ENCODE measurements at regions not wholly inside any gene's neighbourhood (a gene's known extent, or its start where the extent isn't known, plus 50 kb on each side); places are given as distances from the start of the nearest gene placed in this dataset.

DNA sequence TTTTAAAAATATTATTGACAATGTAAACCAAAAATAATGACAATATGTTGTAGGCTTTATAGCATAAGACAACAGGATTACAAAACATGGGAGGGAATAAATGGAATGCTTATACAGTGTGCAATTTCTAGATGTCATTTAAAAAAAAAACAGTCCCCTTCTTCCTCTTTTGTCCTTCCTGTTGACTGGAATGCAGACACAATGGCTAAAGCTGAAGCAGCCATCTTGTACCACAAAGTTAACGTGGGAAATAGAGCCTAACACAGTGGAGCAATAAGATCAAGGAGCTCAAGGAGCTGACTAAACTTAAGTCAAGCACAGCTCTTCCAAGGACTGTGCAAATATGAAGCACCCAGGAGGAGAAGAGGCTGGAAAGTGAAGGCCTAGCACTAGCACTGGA lies 208.1 kb downstream of the ARHGAP12 start:
- TF ChIP-seq, protein P1, sequence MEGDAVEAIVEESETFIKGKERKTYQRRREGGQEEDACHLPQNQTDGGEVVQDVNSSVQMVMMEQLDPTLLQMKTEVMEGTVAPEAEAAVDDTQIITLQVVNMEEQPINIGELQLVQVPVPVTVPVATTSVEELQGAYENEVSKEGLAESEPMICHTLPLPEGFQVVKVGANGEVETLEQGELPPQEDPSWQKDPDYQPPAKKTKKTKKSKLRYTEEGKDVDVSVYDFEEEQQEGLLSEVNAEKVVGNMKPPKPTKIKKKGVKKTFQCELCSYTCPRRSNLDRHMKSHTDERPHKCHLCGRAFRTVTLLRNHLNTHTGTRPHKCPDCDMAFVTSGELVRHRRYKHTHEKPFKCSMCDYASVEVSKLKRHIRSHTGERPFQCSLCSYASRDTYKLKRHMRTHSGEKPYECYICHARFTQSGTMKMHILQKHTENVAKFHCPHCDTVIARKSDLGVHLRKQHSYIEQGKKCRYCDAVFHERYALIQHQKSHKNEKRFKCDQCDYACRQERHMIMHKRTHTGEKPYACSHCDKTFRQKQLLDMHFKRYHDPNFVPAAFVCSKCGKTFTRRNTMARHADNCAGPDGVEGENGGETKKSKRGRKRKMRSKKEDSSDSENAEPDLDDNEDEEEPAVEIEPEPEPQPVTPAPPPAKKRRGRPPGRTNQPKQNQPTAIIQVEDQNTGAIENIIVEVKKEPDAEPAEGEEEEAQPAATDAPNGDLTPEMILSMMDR (IDR thresholded peaks at IDR 0.05; ENCODE audit: insufficient read depth, missing control alignments): no peak
- FAIRE-seq: no peak

GRCh38 chr10:31709476-31709875 lies 219.2 kb downstream of the ARHGAP12 start:
- TF ChIP-seq, protein P1 (IDR thresholded peaks at IDR 0.05; ENCODE audit: insufficient read depth, missing control alignments): no peak
- FAIRE-seq: no peak
- DNase-seq (ENCODE audit: insufficient read length, low spot score): no peak

More for the DNA sequence above, 208.1 kb downstream of the ARHGAP12 start:
- DNase-seq (ENCODE audit: insufficient read length, low spot score): no peak

DNA sequence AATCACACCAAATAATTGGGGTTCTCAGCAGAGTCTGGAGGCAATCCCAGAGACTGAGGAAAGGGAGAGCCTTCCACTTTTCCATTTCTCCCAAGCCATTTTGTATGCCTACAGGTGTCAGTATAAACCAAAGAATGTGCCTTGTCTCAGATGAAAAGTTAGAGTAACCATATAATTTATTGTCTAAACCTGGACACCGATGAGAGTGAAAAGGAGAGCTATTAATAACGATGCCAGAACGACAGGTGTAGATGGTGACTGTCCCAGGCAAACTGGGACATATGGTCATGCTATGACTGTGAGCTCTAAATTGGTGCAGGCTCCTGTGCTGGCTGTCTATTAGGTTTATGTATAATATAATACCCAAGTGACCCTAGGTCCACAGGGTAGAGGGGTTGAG lies 219.6 kb downstream of the ARHGAP12 start:
- FAIRE-seq (no peak), DNase-seq (ENCODE audit: insufficient read length, low spot score) (no peak)
- TF ChIP-seq, protein P1 (IDR thresholded peaks at IDR 0.05; ENCODE audit: insufficient read depth, missing control alignments): peak; percentile 14

DNA sequence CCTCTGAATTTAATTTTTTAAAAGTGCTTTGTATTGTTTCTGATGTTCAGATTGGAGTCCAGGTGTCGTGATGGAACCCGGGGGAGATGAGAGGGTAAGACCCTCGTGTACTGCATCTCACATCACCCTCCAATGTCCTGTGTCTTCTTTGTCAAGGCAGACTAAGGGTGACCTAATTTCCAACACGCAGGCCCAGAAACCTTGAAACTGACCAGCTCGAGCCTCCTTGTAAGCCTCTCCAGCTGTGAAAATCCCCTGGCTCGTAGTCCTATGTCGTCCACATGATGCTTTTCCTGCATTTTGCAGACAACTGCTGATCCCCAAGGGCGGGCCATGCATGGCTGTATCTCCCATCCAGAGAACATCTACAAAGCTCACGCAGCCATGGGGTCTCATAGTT lies 220.2 kb downstream of the ARHGAP12 start:
- TF ChIP-seq, protein P1 (IDR thresholded peaks at IDR 0.05; ENCODE audit: insufficient read depth, missing control alignments): no peak
- FAIRE-seq: no peak
- no peak for DNase-seq (ENCODE audit: insufficient read length, low spot score)

DNA sequence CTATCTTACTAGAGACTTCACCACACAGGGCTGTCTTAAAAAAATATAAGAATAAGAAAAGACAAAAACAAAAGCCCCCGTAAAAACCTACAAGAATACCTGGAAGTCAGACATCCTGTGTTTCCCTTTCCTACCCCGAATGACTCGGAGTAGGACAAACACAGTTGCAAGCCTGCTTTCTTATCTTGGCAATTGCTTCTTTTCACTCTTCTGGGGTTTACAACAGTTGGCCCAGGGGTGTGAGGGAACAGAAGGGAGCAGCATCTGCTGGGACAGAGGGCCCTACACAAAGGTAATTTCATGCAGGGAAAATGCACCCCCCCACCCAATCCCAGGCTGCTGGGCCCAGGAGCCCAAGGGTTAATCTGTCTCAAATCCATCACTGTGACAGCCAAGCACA lies 220.6 kb downstream of the ARHGAP12 start:
- no peak for DNase-seq (ENCODE audit: insufficient read length, low spot score)
- TF ChIP-seq, protein P1 (IDR thresholded peaks at IDR 0.05; ENCODE audit: insufficient read depth, missing control alignments): no peak
- no peak for FAIRE-seq

GRCh38 chr10:31707093-31708039 lies 221.3 kb downstream of the ARHGAP12 start:
- no peak for DNase-seq (ENCODE audit: insufficient read length, low spot score)
- TF ChIP-seq, protein P1 (IDR thresholded peaks at IDR 0.05; ENCODE audit: insufficient read depth, missing control alignments): no peak

More at GRCh38 chr10:31707093-31708039, 221.3 kb downstream of the ARHGAP12 start:
- FAIRE-seq: no peak
